Osteocyte (in vitro differentiated cells): ENCODE measurements at regions not wholly inside any gene's neighbourhood (a gene's known extent, or its start where the extent isn't known, plus 50 kb on each side); places are given as distances from the start of the nearest gene placed in this dataset.
A peak's percentile ranks its signal among the peaks of the same experiment; 100 is the strongest.
"Not testable (repeated sequence)": the region's sequence is repeated elsewhere in the genome, so short reads cannot be mapped to it uniquely, and the experiment has no call there.

Experiments used
- DNase-seq: peaks from one replicate; pipeline ENCODE4 v3.0.0; 2021; ENCODE audit warnings: mixed read lengths; ENCODE audit not compliant: unreplicated experiment; ENCODE audit errors: extremely low spot score
- H3K27ac Mint-ChIP-seq: one replicate; pipeline ENCODE4 v1.8.0; 2021; ENCODE audit warnings: mild to moderate bottlenecking, mixed read lengths; ENCODE audit not compliant: unreplicated experiment
- H3K27me3 Mint-ChIP-seq: one replicate; pipeline ENCODE4 v1.8.0; 2021; ENCODE audit warnings: mixed read lengths; ENCODE audit not compliant: unreplicated experiment
- H3K36me3 Mint-ChIP-seq: one replicate; pipeline ENCODE4 v1.8.0; 2021; ENCODE audit warnings: mixed read lengths; ENCODE audit not compliant: unreplicated experiment
- H3K4me1 Mint-ChIP-seq: one replicate; pipeline ENCODE4 v1.8.0; 2021; ENCODE audit warnings: mixed read lengths; ENCODE audit not compliant: unreplicated experiment
- H3K4me3 Mint-ChIP-seq: one replicate; pipeline ENCODE4 v1.8.0; 2021; ENCODE audit warnings: mild to moderate bottlenecking, moderate library complexity, mixed read lengths; ENCODE audit not compliant: unreplicated experiment
- H3K9me3 Mint-ChIP-seq: one replicate; pipeline ENCODE4 v1.8.0; 2021; ENCODE audit warnings: mixed read lengths; ENCODE audit not compliant: unreplicated experiment
- TF ChIP-seq, protein P1 (sequence below): fragments of 200-600 bp; sonication (generic); IDR thresholded peaks from 2 replicates; pipeline ENCODE4 v1.5.0; 2021; ENCODE audit warnings: antibody characterized with exemption, mild to moderate bottlenecking, moderate library complexity

DNA sequence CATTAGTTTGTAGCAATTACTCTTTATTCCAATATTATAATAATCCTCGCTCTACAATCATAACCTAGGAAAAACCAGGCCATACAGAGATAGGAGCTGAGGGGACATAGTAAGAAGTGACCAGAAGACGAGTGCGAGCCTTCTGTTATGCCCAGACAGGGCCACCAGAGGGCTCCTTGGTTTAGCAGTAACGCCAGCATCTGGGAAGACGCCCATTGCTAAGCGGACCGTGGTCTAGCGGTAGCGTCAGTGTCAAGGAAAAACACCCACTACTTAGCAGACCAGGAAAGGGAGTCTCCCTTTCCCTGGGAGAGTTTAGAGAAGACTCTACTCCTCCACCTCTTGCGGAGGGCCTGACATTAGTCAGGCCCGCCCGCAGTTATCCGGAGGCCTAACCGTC is 82.3 kb upstream of the IMMP2L start:
- not testable (repeated sequence) for DNase-seq, H3K9me3 Mint-ChIP-seq, H3K36me3 Mint-ChIP-seq, H3K4me1 Mint-ChIP-seq, H3K4me3 Mint-ChIP-seq, H3K27ac Mint-ChIP-seq, H3K27me3 Mint-ChIP-seq
- TF ChIP-seq, protein P1, sequence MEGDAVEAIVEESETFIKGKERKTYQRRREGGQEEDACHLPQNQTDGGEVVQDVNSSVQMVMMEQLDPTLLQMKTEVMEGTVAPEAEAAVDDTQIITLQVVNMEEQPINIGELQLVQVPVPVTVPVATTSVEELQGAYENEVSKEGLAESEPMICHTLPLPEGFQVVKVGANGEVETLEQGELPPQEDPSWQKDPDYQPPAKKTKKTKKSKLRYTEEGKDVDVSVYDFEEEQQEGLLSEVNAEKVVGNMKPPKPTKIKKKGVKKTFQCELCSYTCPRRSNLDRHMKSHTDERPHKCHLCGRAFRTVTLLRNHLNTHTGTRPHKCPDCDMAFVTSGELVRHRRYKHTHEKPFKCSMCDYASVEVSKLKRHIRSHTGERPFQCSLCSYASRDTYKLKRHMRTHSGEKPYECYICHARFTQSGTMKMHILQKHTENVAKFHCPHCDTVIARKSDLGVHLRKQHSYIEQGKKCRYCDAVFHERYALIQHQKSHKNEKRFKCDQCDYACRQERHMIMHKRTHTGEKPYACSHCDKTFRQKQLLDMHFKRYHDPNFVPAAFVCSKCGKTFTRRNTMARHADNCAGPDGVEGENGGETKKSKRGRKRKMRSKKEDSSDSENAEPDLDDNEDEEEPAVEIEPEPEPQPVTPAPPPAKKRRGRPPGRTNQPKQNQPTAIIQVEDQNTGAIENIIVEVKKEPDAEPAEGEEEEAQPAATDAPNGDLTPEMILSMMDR, result peak; percentile 18

DNA sequence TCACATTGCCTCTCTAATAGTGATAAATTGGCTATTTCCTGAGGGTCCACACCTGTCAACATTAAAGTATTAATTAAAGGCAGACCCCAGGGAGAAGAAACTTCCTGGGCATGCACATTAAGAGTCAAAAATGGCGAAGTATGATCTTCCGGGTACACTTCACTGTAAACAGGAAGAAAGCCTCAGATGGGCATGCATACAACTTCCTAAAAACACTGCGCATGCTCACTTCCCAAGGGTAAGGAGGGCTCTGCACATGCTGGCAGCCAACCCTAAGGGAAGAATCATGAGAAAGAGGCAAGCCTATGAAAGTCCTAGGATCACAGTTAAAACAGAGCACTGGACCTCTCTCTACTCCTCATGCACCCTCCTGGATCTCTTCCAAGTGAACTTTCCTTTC is 80.1 kb upstream of the IMMP2L start:
- Mint-ChIP-seq H3K27me3 (peaks cover 9% of the 10 kb centered on the region), H3K27ac (no peak overlapping the region), H3K36me3 (peaks cover 2% of the 10 kb centered on the region), H3K4me1 (peaks cover 4% of the 10 kb centered on the region), H3K9me3 (peaks cover 5% of the 10 kb centered on the region), H3K4me3 (no peak overlapping the region)
- DNase-seq, result no peak
- TF ChIP-seq, protein P1, result no peak

DNA sequence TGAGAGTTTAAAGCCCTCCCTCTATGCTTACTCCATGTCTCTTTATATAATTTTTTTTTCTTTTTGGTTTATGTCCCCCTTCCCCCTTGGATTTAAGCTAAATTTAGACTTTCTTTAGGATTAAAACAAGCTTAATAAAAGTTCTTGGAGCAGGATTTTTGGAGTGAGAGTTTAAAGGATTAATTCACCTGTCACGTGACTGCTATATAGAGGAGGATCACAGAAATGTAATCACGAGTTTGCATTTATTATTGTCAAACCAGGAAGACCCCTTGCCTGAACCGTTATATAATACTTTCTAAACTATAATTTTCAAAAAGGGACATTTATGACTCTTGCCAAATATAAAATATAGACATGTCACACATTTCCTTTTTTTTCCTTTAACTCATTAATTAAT is 78.1 kb upstream of the IMMP2L start:
- no peak for DNase-seq
- H3K27me3 Mint-ChIP-seq, result peaks cover 8% of the 10 kb centered on the region
- peaks cover 4% of the 10 kb centered on the region for H3K4me1 Mint-ChIP-seq
- peaks cover 5% of the 10 kb centered on the region for H3K9me3 Mint-ChIP-seq
- peaks cover 2% of the 10 kb centered on the region for H3K36me3 Mint-ChIP-seq
- TF ChIP-seq, protein P1, result no peak
- H3K27ac Mint-ChIP-seq, result no peak overlapping the region
- no peak overlapping the region for H3K4me3 Mint-ChIP-seq

DNA sequence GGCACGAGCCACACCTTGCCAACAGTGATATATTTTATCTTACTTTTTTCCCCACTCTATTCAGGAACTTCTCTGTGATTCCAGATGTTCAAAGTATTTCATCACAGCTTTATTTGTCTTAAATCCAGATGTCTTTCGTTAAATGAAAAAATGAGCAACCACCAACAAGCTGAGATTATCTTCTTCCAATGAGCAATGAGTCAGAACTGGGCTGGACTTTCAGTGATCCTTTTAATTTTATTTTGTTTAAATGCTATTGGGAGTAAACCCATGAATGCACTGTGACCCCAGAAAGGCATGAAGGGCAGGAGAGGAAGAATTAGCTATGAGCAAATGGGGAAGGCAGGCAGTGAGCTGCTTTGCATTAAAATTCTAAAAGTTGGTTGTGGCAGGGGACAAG is 77.6 kb upstream of the IMMP2L start:
- TF ChIP-seq, protein P1, result no peak
- peaks cover under 1% of the 10 kb centered on the region for H3K9me3 Mint-ChIP-seq
- no peak overlapping the region for H3K4me3 Mint-ChIP-seq
- no peak overlapping the region for H3K27ac Mint-ChIP-seq
- peaks cover 8% of the 10 kb centered on the region for H3K27me3 Mint-ChIP-seq
- peaks cover 2% of the 10 kb centered on the region for H3K36me3 Mint-ChIP-seq
- peaks cover 4% of the 10 kb centered on the region for H3K4me1 Mint-ChIP-seq
- no peak for DNase-seq

DNA sequence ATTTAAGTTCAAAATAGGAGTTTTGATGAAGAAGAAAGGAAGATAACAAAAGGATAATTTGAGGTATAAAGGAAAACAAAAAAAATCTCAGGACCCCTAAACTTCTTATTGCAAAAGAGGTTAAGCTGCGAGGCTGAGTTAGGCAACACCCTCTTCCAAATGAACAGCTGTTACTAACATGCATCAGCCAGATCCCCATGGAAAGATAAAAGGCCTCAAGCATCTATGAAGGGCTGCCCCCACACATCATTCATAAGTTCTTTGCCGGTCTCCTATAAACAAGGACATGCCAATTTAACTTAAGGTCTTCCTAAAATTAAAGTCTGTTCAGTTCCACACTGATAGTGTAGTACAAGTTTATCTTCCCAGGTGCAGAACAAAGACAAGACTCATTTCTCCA is 75.8 kb upstream of the IMMP2L start:
- peaks cover 13% of the 10 kb centered on the region for H3K27me3 Mint-ChIP-seq
- H3K36me3 Mint-ChIP-seq, result no peaks in the 10 kb centered on the region
- no peak for DNase-seq
- no peak overlapping the region for H3K4me3 Mint-ChIP-seq
- H3K27ac Mint-ChIP-seq, result no peak overlapping the region
- H3K9me3 Mint-ChIP-seq, result no peaks in the 10 kb centered on the region
- TF ChIP-seq, protein P1, result no peak
- H3K4me1 Mint-ChIP-seq, result peaks cover 4% of the 10 kb centered on the region
